Amniotic epithelial cell (primary cell): ENCODE measurements at regions not wholly inside any gene's neighbourhood (a gene's known extent, or its start where the extent isn't known, plus 50 kb on each side); places are given as distances from the start of the nearest gene placed in this dataset.

Experiments used
- DNase-seq: peaks from one replicate; pipeline ENCODE4 v3.0.0-alpha.2; 2010; ENCODE audit warnings: low read depth

DNA sequence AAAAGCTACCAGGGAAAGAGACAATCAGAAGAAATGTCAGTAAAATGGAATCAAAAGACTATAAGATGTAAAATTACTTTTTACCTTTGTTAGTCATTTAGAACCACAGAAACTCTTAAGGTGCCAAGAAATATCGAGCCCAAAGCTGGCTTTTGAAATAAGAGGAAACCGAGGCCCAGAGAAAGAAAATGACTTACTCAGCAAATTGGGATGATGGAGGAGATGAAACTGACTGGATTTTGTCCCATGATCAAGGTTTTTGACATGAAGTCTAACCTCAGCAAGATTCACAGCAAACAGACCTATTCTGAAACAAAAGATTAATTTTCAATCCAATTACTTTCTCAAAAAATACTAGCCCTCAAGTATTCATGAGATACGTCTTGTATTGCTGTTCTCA is 696.2 kb upstream of the WWC1 start:
- DNase-seq = no peak

DNA sequence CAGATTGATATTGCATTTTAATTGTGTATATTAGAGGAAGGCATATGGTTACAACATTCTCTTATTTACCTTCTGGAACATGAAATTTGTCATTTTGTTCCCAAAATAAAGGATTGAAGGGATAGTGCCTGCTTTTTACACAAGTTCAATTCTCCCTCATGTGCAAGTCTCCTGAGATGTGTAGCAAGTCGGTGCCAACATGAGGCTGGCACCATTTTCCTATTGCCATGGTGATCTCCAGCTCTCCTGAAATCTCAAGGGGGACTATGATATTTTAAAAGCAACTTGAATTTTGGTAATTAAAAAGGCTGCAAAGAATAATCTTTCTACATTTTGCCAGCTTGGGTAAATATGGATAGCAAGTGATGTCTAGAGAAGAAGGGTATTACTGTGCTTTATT is 693.3 kb upstream of the WWC1 start:
- DNase-seq = no peak

DNA sequence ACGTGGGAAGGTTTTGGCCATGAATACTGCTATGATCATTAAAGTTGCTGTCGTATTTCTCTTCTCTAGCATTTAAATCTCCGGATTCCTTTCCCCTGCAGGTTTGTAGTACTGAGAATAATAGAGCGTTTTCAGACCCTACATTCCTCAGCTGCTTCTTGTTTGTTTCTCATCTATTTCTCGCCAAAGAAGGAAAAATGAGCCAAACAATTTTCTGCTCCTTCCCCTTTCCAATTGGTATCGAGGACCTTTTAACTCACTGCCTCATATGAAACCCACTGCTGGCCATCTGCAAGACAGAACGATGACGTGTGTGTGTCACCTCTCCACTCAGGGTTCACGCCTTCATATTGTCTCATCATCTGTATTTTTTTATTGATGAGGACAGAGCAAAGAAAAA is 689.4 kb upstream of the WWC1 start:
- no peak for DNase-seq

DNA sequence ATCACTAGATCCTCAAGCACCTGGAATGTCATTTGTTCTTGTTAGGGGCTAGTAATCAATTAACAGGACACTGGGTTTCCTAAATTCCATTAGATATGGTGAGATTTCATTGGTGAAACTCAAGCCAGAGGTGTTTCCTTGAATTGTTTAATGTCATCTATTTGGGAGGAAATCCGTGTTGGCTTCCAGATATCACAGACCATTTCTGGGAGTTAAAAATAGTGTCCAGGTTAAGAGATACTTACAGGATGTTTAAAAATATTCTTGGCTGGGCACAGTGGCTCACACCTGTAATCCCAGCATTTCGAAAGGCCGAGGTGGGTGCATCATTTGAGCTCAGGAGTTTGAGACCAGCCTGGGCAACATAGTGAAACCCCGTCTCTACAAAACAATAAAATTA is 688.3 kb upstream of the WWC1 start:
- no peak for DNase-seq

DNA sequence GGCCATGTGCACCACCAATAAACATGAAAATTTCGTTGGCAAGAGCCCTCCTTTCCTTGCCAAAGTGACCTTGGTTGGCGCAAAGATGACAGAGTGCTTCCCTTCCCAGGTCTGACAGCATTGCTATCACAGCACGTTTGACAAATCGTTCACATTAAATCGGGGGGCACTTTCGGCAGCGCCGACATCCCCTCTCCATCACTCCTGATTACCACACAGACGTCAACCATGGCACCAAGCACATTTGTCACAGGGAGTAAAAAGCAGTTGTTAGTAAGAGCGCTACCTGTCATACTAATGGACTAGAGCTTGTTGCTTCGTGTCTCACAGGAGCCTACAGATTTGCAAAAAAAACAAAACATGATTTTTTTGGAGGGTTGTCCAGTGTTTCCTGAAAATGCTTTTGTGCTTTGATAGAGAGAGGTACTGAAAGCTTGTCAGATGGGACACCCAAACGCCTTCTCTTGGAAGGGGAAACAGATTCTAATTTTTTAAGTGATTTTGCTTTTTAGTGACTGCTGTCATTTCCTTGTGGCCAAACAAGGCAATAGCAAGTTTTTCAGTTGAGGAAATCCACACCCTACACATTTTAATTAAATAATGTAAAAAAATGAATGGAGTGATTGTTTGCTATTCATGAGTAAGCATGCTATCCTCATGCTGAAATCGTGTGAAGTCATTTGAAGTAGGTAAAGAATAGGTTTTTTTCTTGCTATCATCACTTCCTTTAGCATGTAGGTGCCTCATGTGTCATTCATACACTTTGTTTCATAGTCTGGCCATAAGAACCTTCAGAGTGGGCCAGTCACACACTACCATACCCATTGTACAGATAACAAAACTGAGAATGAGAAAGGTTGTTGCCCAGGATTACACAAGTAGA is 682.8 kb upstream of the WWC1 start:
- no peak for DNase-seq

DNA sequence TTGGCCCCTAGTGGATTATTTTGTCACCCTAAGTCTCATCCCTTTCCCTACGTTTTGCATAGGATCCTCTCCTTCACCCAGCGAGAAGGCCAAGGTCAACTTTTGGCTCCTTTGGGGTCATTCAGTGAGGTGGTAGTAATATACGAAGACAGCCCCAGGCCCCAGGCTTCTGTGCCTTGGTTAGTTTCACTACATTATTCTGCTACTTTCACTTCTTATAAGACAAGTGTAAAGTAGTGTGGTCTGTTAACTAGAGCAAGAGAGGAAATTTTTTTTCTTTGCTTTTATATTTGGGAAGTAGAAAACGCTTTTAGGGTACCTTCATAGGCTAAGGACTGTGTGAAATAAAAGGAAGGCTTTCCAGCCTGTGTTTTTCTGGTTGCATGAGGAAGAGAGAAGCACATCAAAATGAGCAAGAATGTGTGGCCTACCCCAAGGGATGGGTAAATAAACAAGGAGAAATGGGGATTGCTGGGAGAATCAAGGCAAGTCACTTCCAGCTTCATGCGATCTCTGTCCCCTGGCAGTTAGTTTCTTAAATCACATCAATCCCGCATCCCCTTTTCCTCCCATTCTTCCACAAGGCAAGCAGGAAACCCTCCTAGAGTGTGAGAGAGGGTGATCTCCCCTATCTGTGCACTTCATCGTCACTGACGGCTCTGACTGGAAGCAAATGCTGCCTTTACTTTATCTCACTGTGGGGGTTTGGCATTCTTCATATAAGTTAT is 677.0 kb upstream of the WWC1 start:
- no peak for DNase-seq

DNA sequence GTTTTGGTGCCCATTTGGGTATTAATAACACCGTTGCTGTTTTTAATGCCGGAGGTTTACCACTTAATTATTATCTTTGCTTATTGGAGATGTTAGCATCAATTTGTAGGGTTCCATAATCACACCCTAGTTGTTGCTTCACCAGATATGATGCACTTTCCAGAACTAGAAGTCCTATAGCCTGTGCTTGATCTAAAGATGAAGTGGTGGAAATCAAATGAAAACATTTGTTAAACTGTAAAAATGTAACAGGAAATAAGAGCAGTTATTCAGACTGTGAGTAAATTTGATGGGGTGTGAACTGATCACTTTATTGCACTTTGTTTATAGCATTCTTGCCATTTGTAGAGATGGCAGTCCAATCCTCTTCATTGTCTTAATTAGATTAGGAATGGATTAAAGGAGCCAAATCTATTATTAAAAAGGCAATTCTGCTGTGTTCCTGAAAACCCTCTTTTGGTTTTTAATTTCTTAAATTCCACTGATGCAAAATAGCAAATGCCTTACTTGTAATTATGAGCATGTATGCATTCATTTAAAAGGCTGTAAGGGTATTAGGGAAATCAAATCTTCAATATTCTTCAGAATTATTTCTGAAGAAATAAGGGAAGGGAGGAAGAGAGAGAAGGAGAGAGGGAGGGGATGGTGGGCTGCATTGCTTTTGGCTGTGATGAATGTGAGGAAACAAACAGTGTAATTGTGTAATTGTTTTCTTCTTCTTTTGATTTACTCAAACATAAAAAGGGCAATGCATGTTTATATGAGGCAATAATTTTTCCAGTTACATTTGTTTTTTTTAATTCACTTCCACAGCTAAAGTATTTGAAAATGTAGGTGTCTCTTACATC is 675.2 kb upstream of the WWC1 start:
- DNase-seq = no peak

DNA sequence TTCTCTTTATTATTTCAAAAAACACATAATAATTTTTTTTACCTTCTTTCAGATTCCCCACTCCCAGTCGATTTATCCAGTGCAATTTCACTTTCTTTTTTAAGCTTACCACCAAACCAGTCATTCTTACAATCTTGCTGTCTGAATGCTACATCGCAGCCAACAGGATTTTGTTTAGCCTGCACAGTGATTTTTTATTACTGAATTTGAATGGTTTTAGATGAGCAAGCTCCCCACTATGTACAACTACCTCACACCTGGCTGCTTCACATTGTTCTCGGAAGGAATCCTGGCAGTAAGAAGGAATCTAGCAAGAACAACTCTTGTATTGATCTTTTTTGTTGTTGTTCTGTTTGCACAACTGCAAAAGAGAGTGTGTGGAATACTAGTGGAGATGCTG is 668.1 kb upstream of the WWC1 start:
- no peak for DNase-seq

DNA sequence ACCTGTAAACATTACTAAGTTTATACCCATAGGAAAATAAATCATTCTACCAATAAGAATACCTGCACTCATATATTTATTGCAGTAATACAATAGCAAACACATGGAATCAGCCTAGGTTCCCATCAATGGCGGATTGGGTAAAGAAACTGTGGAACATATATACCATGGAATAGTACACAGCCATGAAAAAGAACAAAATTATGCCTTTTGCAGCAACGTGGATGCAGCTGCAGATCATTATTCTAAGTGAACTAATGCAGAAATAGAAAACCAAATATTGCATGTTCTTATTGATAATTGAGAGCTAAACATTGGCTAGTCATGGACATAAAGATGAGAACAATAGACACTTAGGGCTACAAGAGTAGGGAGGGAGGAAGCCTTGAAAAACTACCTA is 667.4 kb upstream of the WWC1 start:
- no peak for DNase-seq

DNA sequence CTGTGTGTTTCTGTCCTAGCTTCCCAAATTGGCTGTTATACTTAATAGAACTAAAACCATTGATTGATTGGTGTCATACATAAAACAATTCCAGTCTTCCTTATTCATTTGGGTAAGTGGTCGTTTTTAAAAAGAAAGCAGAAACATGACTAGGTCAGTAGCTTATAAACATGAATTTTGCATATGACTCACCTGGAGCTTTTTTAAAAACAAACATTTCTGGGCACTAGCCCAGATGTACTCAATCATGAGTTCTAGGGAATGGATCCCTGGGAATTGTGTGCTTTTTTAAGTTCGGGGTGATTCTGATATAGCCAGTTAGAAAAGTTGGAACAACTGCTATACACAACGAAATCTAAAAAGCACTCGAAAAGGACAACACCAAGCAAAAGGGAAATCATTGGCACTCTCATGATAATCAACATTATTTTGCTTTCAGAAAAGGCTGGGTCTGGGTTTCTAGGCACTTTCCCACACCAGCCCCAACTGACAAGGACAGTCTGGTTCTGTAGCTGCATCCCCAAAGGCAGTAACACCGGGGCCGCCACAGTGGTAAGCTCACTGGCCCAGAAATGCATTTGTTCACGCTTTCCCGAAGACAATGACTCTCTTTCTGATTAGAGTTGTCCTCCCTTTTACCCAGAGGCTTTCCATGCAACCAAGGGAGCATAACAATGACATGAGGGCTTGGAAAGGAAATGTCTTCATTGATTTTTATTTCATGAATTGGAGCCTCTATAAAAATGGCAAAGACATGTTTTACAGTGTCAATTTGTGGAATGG is 664.9 kb upstream of the WWC1 start:
- DNase-seq = peak; percentile 42

DNA sequence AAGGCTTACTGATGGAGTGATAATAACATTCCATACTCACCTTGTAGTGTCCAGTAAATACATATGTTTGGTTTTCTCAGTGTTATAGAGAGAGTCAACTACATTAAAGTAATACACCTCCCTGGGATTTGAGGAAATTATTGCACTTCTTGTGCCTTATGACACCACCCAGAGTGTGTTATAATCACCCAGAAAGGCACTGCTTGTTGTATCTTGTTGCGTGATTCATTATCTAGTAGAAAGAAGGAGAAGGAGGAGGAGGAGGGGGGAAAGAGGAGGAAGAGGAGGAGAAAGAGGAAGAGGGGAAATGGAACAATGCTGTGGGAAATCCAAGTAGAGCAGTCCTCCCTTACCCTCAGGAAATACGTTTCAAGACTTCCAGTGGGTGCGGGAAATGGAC is 661.8 kb upstream of the WWC1 start:
- no peak for DNase-seq

DNA sequence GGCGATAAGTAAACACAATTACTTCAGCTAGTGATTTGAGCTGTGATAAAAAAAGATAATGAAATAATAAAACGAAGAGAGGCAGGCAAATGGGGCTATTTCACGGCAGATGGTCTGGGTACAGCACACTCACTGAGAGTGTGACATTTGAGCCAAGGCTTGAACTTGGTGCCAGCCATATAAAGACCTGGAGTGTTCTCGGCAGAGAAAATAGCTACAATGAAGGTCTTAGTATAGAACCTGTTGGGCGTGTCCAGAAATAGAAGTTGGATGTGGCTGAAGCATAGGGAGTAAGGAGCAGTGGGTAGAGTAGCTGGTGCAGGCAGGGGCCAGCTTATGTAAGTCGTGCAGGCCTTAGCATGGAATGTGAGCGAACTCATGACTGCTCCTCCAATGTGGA is 660.3 kb upstream of the WWC1 start:
- DNase-seq = no peak

DNA sequence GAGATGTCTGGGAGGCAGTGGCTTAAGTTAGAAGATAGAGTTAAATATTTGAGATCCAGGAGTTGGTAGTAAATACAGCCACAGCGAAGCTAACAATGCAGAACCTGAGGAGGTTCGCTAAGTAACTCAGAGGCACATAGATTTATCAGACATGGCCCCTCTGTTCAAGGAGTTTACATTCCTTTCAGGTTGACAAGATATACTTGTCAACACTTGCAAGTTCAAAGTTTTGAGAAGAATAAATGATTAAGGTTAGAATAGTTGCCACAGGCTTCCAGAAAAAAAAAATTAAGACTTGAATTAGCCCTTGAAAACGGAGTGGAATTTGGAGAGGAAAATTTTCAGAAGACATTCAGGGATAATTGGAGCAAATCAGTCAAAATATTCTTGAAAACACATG is 658.3 kb upstream of the WWC1 start:
- DNase-seq = no peak

DNA sequence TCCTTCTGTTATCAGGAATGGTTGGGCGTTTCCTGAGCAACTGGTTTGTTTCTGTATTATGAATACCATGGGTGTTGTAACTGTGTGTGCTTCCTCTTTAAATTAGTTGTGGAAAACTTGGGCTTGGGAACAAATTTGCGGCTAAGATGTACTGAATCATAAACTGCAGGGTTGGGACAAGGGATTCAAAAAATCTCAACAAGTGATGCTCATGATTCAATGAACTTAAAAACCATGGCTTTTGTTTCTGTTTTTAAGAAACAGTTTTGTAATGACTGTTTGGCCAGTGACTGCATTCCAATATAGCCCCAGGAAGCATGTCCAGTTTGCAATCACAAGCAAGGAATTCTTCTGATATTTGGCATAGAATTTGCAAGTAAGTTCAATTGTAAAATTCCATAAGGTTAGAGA is 657.5 kb upstream of the WWC1 start:
- peak; percentile 92 for DNase-seq

DNA sequence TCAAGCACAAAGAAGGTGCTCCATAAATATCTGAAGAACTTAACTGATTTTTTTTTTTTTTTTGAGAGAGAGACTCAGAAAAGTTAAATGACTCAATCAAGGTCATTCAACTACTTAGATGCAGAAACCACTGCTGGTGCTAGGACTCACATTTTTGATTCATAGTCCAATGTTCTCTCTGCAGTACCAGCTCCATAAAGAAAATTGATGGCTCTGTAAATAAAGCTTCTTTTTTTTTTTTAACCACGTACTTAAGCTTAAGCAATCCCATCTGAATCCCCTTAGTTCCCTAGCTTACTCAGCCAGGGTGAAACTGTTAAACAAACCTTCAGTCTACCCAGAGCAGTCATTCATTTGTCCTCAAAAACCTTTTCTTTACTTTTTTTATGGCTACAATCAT is 657.0 kb upstream of the WWC1 start:
- peak; percentile 98 for DNase-seq

DNA sequence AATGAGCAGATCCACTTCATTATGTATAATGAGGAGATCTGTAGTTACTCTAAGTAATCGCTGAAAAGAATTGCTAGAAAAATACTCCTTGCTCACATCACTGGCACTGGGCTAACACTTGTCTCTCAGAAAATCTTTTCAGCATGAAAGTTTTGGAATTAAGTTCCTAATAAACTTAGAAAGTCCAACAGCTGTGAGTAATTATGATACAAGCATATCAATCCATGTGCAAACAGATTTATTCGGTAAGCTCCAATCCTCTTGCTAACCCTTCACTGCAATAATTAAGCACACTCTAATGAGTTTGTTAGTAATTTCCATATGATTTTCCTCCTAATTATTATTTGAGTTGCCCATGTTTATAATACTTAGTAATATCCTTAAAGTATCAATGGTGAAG is 652.6 kb upstream of the WWC1 start:
- no peak for DNase-seq

DNA sequence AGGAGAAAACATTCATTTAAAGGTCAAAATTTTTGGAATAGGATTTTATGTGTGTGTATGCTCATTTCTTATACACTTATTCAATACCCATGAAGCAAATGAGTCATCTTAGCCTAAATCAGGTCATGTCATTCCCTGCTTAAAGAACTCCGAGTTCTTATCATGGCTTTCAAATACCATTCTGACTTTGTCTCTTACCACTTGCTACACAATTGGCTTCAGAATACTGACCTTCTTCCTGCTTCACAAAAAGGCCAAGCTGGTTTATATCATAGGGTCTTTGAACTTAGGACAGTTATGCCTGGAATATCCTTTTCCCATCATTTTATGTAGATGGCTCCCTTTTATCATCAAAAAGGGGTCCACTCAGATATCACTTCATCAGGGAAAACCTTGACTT is 652.2 kb upstream of the WWC1 start:
- peak; percentile 82 for DNase-seq

DNA sequence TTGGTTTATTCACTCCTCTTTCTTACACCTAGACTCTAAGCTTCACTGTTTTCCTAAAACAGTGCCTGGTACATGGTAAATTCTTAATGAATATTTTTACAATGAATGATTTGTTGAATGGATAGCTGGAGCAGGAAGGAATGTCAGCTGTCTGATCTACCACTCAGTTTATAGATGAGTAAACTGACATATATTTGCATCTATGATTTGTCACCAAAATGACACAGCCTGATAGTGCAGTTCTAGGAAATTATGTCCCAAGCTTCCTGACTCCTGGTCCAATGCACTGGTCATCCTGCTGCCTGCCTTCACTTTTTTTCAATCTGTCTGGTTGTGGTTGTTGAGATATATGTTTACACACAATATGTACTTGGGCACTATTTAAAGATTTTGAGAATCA is 651.7 kb upstream of the WWC1 start:
- DNase-seq = peak; percentile 44

DNA sequence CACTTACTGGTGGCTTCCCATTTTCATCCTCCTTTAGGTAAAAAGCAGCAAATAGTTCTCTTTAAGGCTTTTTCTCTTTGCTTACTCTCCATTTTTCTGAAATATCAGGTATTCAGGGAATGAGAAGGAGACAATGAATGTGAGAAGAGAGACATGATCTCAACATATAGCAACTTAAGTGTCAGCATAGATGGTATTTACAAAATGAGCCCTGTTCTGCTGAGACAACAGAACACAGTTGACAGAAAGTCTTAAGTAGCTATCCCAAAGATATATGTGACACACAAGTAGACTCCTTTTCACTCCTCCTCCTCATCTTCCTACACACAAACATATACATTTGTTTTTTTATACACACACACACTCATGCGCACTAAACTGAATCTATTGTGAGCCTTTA is 649.3 kb upstream of the WWC1 start:
- no peak for DNase-seq

DNA sequence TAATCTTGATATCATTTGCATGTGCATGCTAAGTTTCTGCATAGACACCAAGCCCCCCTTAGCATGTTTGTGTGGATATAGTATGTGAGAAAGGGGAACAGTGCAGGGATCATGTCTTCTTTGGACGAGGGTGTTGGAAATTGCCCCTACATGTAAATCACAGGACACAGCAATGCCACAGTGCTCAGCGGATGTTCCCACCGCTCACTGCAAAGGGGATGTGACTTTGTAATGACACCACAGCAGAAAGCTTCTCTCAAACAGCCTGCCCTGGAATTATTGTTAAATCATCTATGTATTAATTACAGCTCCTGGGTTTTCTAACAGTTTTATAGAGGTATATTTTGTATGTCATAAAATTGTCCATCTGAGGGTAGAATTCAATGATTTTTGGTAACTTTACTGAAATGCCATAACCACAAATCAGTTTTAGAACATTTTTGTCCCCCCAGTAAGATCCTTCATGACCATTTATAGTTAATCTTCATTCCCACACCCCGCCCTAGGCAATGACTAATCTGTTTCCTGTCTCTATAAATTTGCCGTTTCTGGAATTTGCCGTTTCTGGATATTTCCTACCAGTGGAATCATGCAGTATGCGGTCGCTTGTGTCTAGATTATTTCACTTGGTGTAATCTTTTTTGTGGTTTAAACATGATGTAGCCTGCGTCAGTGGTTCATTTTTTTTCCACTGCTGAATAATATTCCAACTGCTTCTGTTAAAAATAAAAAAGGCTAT is 648.5 kb upstream of the WWC1 start:
- DNase-seq = peak; percentile 97

DNA sequence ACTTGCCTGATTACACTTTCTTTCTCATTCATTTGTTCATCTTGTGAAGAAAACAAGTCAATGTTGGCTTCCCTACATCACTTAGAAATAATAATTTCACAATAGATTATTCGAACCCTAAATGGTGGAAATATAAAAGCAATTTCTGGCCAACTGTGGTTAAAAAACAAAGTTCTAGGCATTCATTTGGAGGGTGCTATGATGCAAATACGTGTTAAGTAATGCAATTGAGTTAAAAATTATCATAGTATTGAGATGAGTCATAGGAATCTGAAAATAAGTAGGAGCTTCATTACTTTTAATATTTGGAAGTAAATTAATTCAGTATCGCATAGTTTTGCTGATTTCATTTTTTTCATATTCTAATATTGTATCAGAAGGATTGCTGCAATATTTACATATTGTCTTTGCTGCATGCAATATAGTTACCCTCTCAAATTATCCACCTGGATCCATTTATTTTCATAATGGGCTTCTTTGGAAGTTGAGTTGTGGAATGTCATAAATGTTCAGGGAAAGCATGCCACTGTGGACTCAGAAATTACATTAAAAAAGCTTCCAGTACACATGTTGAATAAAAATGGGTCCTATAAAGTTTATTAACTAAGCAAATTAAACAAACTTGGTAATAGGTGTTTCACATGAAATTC is 647.7 kb upstream of the WWC1 start:
- DNase-seq = peak; percentile 57
